ENCODE measurements at regions not wholly inside any gene's neighbourhood (a gene's known extent, or its start where the extent isn't known, plus 50 kb on each side); places are given as distances from the start of the nearest gene placed in this dataset.
A peak's percentile ranks its signal among the peaks of the same experiment; 100 is the strongest.

DNA sequence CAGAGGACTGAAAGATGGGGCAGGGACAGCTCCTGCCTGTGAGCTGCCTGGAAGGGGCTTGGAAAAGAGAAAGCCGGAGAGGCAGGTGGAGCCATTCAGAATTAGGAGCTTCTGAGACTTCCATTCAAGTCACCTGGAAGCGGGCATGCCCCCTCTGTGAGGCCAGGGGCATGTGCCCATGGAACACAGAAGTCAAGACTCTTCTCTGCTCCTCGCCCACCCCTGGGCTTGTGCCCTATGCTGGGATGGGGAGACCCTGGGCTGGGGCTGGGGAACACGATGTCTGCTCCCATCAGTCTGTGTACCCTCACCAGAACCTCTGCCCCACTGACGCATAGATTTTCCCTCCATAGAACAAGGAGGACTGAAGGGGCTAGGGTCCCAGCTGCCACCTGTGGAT lies 372.0 kb downstream of the SHANK2 start:
- H3K36me3 ChIP-seq (ENCODE audit: low read depth) = no peaks in the 10 kb centered on the region
- H3K9me3 ChIP-seq = no peaks in the 10 kb centered on the region
- H3K4me1 ChIP-seq (ENCODE audit: low read depth) = no peaks in the 10 kb centered on the region
- no peak for ATAC-seq
- no peak overlapping the region for H3K4me3 ChIP-seq
- intact Hi-C loops (cut with DNase I, micrococcal nuclease) = no loop called here
- no peak for DNase-seq
- TF ChIP-seq, protein P1, sequence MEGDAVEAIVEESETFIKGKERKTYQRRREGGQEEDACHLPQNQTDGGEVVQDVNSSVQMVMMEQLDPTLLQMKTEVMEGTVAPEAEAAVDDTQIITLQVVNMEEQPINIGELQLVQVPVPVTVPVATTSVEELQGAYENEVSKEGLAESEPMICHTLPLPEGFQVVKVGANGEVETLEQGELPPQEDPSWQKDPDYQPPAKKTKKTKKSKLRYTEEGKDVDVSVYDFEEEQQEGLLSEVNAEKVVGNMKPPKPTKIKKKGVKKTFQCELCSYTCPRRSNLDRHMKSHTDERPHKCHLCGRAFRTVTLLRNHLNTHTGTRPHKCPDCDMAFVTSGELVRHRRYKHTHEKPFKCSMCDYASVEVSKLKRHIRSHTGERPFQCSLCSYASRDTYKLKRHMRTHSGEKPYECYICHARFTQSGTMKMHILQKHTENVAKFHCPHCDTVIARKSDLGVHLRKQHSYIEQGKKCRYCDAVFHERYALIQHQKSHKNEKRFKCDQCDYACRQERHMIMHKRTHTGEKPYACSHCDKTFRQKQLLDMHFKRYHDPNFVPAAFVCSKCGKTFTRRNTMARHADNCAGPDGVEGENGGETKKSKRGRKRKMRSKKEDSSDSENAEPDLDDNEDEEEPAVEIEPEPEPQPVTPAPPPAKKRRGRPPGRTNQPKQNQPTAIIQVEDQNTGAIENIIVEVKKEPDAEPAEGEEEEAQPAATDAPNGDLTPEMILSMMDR (IDR thresholded peaks at IDR 0.05) = no peak

DNA sequence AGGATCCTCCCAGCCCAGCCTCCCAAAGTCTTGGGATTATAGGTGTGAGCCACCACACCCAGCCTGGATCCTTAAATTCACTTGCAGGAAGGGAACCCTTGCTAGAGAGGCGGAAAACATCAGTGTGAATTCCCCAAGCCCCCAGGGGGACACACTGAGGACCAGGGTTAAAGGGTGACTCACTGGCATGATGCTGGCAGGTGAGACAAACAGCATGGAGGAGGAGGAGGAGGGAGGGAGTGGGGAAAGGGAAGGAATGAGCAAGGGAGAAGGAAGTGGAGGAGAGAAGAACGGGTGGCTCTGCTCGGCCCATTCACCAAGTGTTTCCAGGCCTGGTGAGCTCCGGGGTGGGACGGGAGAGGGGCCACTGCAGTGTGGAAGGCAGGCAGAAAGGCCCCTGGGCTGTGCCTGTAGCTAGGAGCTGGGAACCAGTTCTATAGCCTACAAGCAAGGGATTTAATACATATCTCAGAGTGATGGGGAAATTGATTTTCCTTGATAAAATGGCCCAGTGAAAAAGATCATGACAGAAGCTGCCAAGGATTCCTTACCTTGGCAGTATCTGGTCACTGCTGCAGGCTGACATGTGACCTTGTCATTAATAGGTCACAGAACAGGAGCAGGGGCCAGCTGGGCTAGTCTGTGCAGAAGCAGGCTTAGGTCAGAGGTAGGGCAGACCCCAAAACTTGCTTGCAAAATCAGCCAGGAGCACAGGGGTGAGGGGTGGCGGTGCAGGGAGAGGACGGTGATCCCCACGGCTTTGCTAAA lies 370.2 kb downstream of the SHANK2 start:
- Histone ChIP-seq H3K4me3 (no peak overlapping the region), H3K9me3 (no peaks in the 10 kb centered on the region), H3K36me3 (ENCODE audit: low read depth) (no peaks in the 10 kb centered on the region), H3K4me1 (ENCODE audit: low read depth) (no peaks in the 10 kb centered on the region)
- intact Hi-C loops (cut with DNase I, micrococcal nuclease) = no loop called here
- DNase-seq (peak in 1 of 3 donors; percentile 19), ATAC-seq (no peak)
- TF ChIP-seq, protein P1 (IDR thresholded peaks at IDR 0.05) = no peak

DNA sequence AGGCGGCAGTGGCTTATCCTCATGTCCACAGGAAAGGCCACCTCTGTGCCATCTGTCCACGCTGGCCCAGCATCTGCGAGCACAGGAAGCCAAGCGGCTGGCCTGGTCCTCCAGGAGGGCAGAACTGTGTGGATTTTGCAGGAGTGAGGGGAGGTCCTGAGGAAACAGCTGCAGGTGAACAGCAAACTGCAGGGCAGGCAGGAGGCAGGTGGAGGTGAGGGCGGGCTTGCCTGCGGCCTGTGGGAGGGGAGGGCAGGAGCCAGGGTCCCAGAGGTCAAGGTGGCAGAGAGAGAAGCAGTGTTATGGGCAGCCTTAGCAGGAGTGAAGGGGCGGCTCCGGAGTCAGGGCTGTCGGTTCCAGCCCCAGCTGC lies 369.7 kb downstream of the SHANK2 start:
- Histone ChIP-seq H3K36me3 (ENCODE audit: low read depth) (no peaks in the 10 kb centered on the region), H3K4me3 (no peak overlapping the region), H3K9me3 (no peaks in the 10 kb centered on the region), H3K4me1 (ENCODE audit: low read depth) (no peaks in the 10 kb centered on the region)
- intact Hi-C loops (cut with DNase I, micrococcal nuclease) = no loop called here
- TF ChIP-seq, protein P1 (IDR thresholded peaks at IDR 0.05) = no peak
- DNase-seq (peak in 1 of 3 donors; percentile 34), ATAC-seq (no peak)

DNA sequence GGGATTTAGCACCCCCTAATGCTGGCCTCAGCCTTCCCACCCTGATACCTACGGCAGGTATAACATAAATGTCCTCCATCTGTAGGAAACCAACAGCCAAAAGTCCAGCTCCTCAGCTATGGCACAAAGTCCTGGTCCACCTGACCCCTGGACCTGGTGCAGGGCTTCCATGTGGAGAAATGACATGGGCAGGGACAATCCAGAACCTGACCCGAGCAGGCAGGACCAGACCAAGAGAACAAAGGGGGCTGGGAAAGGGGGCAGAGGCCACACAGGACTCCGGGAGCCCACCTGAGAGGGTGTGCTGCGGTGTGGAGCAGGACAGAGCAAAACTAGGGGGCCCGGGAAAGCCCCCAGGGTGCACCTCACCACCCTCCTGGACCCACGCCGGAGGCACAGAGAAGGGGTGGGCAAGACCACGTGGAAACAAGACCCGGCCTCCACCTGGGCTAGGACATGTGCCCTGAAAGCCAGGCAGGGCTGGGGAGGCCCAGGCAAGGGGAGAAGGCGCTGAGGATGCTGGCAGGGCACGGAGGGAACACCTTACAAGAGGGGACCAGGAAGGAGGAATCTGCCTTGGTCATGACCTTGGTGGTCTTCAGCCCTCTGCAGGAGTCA lies 368.9 kb downstream of the SHANK2 start:
- Histone ChIP-seq H3K36me3 (ENCODE audit: low read depth) (no peaks in the 10 kb centered on the region), H3K9me3 (no peaks in the 10 kb centered on the region), H3K4me1 (ENCODE audit: low read depth) (no peaks in the 10 kb centered on the region), H3K4me3 (no peak overlapping the region)
- ATAC-seq = no peak
- intact Hi-C loops (cut with DNase I, micrococcal nuclease) = no loop called here
- peak in 1 of 3 donors; percentile 40 for DNase-seq
- TF ChIP-seq, protein P1 (IDR thresholded peaks at IDR 0.05) = no peak

DNA sequence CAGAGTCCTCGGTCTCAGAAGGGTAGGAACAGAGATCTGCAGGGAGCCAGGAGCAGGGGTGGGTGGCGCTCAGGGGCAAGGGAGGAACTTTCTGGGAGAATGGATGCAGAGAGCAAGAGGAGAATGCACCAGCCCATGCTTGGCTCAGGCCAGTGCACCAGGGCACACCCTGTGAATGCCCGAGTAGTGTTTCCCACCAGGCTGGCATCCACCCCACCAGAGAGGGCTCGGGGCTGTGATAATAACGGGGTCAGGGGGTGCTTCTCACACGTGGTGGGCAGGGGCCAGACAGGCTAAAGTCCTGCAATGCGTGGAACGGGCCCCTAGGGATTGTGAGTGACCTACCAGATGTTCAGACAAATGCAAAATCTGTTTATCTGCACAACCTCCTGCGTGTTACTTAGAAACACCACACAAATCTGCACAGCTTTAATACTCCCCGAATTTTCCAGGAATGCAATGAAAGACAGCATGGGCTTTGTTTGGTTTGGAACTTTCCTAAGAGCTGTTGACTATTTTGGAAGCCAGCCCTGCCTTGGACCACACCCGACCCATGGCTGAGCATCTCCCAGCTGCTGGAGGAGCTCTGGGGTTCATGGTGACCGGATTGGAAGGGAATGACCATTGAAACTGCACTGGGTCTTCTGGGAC lies 368.3 kb downstream of the SHANK2 start:
- TF ChIP-seq, protein P1 (IDR thresholded peaks at IDR 0.05) = no peak
- no peaks in the 10 kb centered on the region for H3K9me3 ChIP-seq
- intact Hi-C loops (cut with DNase I, micrococcal nuclease) = no loop called here
- DNase-seq (peak in 1 of 3 donors; percentile 35), ATAC-seq (no peak)
- H3K36me3 ChIP-seq (ENCODE audit: low read depth) = no peaks in the 10 kb centered on the region
- H3K4me1 ChIP-seq (ENCODE audit: low read depth) = no peaks in the 10 kb centered on the region
- H3K4me3 ChIP-seq = no peak overlapping the region

Measured in mucosa of descending colon (tissue), 3 donors.